ENCODE measurements at regions not wholly inside any gene's neighbourhood (a gene's known extent, or its start where the extent isn't known, plus 50 kb on each side); places are given as distances from the start of the nearest gene placed in this dataset.

GRCh38 chr5:122532035-122532434, 220.0 kb downstream of the SNCAIP start:
- H3K27ac Mint-ChIP-seq: no peak overlapping the region
- no peak for DNase-seq
- H3K4me3 Mint-ChIP-seq: no peak overlapping the region
- no peaks in the 10 kb centered on the region for H3K4me1 Mint-ChIP-seq (ENCODE audit: low read depth)
- no peaks in the 10 kb centered on the region for H3K9me3 Mint-ChIP-seq
- H3K36me3 Mint-ChIP-seq (ENCODE audit: low read depth): no peaks in the 10 kb centered on the region
- TF ChIP-seq CTCF (IDR thresholded peaks at IDR 0.05): no peak
- H3K27me3 Mint-ChIP-seq (ENCODE audit: insufficient read depth): no peaks in the 10 kb centered on the region

GRCh38 chr5:122533825-122534224, 221.8 kb downstream of the SNCAIP start:
- no peak for DNase-seq
- Mint-ChIP-seq H3K9me3 (no peaks in the 10 kb centered on the region), H3K27ac (no peak overlapping the region), H3K36me3 (ENCODE audit: low read depth) (no peaks in the 10 kb centered on the region), H3K4me1 (ENCODE audit: low read depth) (no peaks in the 10 kb centered on the region), H3K27me3 (ENCODE audit: insufficient read depth) (no peaks in the 10 kb centered on the region), H3K4me3 (no peak overlapping the region)
- TF ChIP-seq CTCF (IDR thresholded peaks at IDR 0.05): no peak

GRCh38 chr5:122534829-122535228, 222.8 kb downstream of the SNCAIP start:
- no peak for DNase-seq
- Mint-ChIP-seq H3K36me3 (ENCODE audit: low read depth) (no peaks in the 10 kb centered on the region), H3K27ac (no peak overlapping the region), H3K9me3 (no peaks in the 10 kb centered on the region), H3K27me3 (ENCODE audit: insufficient read depth) (no peaks in the 10 kb centered on the region), H3K4me1 (ENCODE audit: low read depth) (no peaks in the 10 kb centered on the region), H3K4me3 (no peak overlapping the region)
- no peak for TF ChIP-seq CTCF (IDR thresholded peaks at IDR 0.05)

- no peak for DNase-seq
- H3K9me3 Mint-ChIP-seq: no peaks in the 10 kb centered on the region
- no peak overlapping the region for H3K4me3 Mint-ChIP-seq
- no peaks in the 10 kb centered on the region for H3K36me3 Mint-ChIP-seq (ENCODE audit: low read depth)
- H3K4me1 Mint-ChIP-seq (ENCODE audit: low read depth): no peaks in the 10 kb centered on the region
- no peak overlapping the region for H3K27ac Mint-ChIP-seq
- H3K27me3 Mint-ChIP-seq (ENCODE audit: insufficient read depth): no peaks in the 10 kb centered on the region
- no peak for TF ChIP-seq CTCF (IDR thresholded peaks at IDR 0.05)
Measured at GRCh38 chr5:122541388-122541787, 229.4 kb downstream of the SNCAIP start.

- Mint-ChIP-seq H3K4me3 (no peak overlapping the region), H3K27me3 (ENCODE audit: insufficient read depth) (no peaks in the 10 kb centered on the region), H3K9me3 (no peaks in the 10 kb centered on the region), H3K4me1 (ENCODE audit: low read depth) (no peaks in the 10 kb centered on the region), H3K27ac (no peak overlapping the region), H3K36me3 (ENCODE audit: low read depth) (no peaks in the 10 kb centered on the region)
- TF ChIP-seq CTCF (IDR thresholded peaks at IDR 0.05): no peak
- DNase-seq: no peak
Measured at GRCh38 chr5:122545986-122546385, 228.9 kb upstream of the SNX2 start.

GRCh38 chr5:122547219-122547618, 227.7 kb upstream of the SNX2 start:
- Mint-ChIP-seq H3K4me1 (ENCODE audit: low read depth) (no peaks in the 10 kb centered on the region), H3K36me3 (ENCODE audit: low read depth) (no peaks in the 10 kb centered on the region), H3K9me3 (no peaks in the 10 kb centered on the region), H3K27ac (no peak overlapping the region), H3K4me3 (no peak overlapping the region), H3K27me3 (ENCODE audit: insufficient read depth) (no peaks in the 10 kb centered on the region)
- TF ChIP-seq CTCF (IDR thresholded peaks at IDR 0.05): no peak
- no peak for DNase-seq

Measured in HFFc6 (cell line).